ENCODE measurements at regions not wholly inside any gene's neighbourhood (a gene's known extent, or its start where the extent isn't known, plus 50 kb on each side); places are given as distances from the start of the nearest gene placed in this dataset.
A peak's percentile ranks its signal among the peaks of the same experiment; 100 is the strongest.

DNA sequence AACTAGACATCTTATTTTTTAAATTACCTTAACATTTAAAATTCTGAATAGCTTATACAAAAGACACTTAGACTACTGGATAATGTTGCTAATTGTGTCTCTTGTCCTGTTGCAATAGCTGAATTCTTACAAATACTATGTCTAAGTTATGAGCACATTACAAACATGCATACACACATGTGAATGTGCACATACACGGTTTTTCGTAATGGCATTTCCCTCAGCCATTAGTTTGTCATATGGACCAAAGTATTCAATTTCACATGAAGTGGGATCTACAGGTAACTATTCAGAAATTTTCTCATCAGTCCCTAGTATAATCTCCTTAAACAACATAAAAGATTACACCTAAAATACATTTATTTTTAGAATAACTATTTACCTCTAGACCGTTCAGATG, 178.6 kb upstream of the BET1 start:
- H3K79me2 ChIP-seq (ENCODE audit: insufficient read depth, low read length), result no peaks in the 10 kb centered on the region
- H4K20me1 ChIP-seq (ENCODE audit: insufficient read depth, low read length), result no peaks in the 10 kb centered on the region
- H3K9ac ChIP-seq (ENCODE audit: low read length), result peak overlapping the region; percentile 55
- Mint-ChIP-seq H3K27ac (ENCODE audit: unreplicated experiment) (peak overlapping the region; percentile 99), H3K9me3 (ENCODE audit: unreplicated experiment) (peaks cover 13% of the 10 kb centered on the region), H3K36me3 (ENCODE audit: low read depth, unreplicated experiment) (peaks cover 4% of the 10 kb centered on the region), H3K4me3 (ENCODE audit: unreplicated experiment) (peak overlapping the region; percentile 69), H3K4me1 (ENCODE audit: low read depth, unreplicated experiment) (peaks cover 27% of the 10 kb centered on the region), H3K27me3 (ENCODE audit: low read depth, unreplicated experiment) (no peaks in the 10 kb centered on the region)
- no peaks in the 10 kb centered on the region for H3K27me3 ChIP-seq (ENCODE audit: insufficient read depth, low read length)
- H3K27ac ChIP-seq (ENCODE audit: low read depth, low read length), result peak overlapping the region; percentile 96
- H3K9me3 ChIP-seq (ENCODE audit: insufficient read depth, low read depth, low read length), result no peaks in the 10 kb centered on the region
- no peak overlapping the region for H3K4me3 ChIP-seq (ENCODE audit: insufficient read depth, low read depth, low read length)
- no peak overlapping the region for H2AFZ ChIP-seq (ENCODE audit: low read depth, low read length)
- peak overlapping the region; percentile 49 for H3K4me2 ChIP-seq (ENCODE audit: low read length)
- no peak for DNase-seq (ENCODE audit: low read depth)
- FAIRE-seq, result peak; percentile 60
- no peak for TF ChIP-seq EZH2 (IDR thresholded peaks at IDR 0.05; ENCODE audit: insufficient read depth, low read length)
- peaks cover 21% of the 10 kb centered on the region for H3K4me1 ChIP-seq (ENCODE audit: insufficient read depth, low read length)
- H3K36me3 ChIP-seq (ENCODE audit: insufficient read depth, low read length), result no peaks in the 10 kb centered on the region

DNA sequence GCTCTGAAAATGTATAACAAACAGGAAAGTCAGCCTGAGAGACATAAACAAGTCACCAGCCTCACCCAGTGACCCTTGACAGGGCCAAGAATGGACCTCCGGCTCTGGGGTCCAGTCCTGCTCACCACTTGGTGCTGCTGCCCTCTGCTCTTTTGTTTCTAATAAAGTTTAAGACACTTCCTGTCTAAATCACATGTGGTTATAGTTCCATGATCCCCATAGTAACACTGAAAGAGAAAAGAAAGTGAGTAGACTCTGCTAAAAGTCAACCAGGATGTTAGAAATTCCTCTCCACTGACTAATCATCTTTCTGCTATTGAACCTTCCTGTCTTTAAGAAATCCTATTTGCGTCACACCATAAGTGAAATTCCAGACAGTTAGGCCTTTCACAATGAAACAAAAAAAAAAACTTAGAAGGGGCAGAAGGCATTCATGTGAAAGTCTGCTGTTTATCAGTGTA, 179.2 kb upstream of the BET1 start:
- H3K9me3 ChIP-seq (ENCODE audit: insufficient read depth, low read depth, low read length), result no peaks in the 10 kb centered on the region
- no peaks in the 10 kb centered on the region for H3K27me3 ChIP-seq (ENCODE audit: insufficient read depth, low read length)
- Mint-ChIP-seq H3K4me1 (ENCODE audit: low read depth, unreplicated experiment) (peaks cover 27% of the 10 kb centered on the region), H3K4me3 (ENCODE audit: unreplicated experiment) (peak overlapping the region; percentile 69), H3K27me3 (ENCODE audit: low read depth, unreplicated experiment) (no peaks in the 10 kb centered on the region), H3K36me3 (ENCODE audit: low read depth, unreplicated experiment) (peaks cover 4% of the 10 kb centered on the region), H3K27ac (ENCODE audit: unreplicated experiment) (peak overlapping the region; percentile 99), H3K9me3 (ENCODE audit: unreplicated experiment) (peaks cover 18% of the 10 kb centered on the region)
- TF ChIP-seq, protein P1, sequence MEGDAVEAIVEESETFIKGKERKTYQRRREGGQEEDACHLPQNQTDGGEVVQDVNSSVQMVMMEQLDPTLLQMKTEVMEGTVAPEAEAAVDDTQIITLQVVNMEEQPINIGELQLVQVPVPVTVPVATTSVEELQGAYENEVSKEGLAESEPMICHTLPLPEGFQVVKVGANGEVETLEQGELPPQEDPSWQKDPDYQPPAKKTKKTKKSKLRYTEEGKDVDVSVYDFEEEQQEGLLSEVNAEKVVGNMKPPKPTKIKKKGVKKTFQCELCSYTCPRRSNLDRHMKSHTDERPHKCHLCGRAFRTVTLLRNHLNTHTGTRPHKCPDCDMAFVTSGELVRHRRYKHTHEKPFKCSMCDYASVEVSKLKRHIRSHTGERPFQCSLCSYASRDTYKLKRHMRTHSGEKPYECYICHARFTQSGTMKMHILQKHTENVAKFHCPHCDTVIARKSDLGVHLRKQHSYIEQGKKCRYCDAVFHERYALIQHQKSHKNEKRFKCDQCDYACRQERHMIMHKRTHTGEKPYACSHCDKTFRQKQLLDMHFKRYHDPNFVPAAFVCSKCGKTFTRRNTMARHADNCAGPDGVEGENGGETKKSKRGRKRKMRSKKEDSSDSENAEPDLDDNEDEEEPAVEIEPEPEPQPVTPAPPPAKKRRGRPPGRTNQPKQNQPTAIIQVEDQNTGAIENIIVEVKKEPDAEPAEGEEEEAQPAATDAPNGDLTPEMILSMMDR (IDR thresholded peaks at IDR 0.05; ENCODE audit: insufficient read depth, low read depth, low read length), result no peak
- no peak for TF ChIP-seq EZH2 (IDR thresholded peaks at IDR 0.05; ENCODE audit: insufficient read depth, low read length)
- H3K79me2 ChIP-seq (ENCODE audit: insufficient read depth, low read length), result no peaks in the 10 kb centered on the region
- DNase-seq (ENCODE audit: low read depth) (peak; percentile 100), FAIRE-seq (peak; percentile 99)
- H3K4me3 ChIP-seq (ENCODE audit: insufficient read depth, low read depth, low read length), result peak overlapping the region; percentile 25
- peak overlapping the region; percentile 49 for H3K4me2 ChIP-seq (ENCODE audit: low read length)
- H3K9ac ChIP-seq (ENCODE audit: low read length), result peak overlapping the region; percentile 67
- no peaks in the 10 kb centered on the region for H4K20me1 ChIP-seq (ENCODE audit: insufficient read depth, low read length)
- H3K27ac ChIP-seq (ENCODE audit: low read depth, low read length), result peak overlapping the region; percentile 96
- no peak overlapping the region for H2AFZ ChIP-seq (ENCODE audit: low read depth, low read length)
- no peaks in the 10 kb centered on the region for H3K36me3 ChIP-seq (ENCODE audit: insufficient read depth, low read length)
- peaks cover 21% of the 10 kb centered on the region for H3K4me1 ChIP-seq (ENCODE audit: insufficient read depth, low read length)

DNA sequence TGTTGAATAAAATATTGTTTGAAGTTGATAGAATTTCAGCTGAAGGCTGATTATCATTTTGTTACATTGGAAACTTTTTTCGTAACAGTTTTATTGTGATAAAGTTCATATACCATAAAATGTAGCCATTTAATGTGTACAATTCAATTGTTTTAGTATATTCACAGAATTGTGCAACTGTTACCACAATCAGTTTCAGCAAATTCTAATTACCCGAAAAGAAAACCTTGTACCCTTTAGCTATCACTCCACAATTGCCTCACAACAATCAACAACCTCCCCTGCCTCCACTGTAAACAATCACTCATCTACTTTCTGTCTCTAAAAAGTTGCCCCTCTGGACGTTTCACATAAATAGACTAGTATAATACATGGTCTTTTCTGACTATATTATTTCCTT, 179.7 kb upstream of the BET1 start:
- no peak for DNase-seq (ENCODE audit: low read depth)
- no peak overlapping the region for H2AFZ ChIP-seq (ENCODE audit: low read depth, low read length)
- H3K4me3 ChIP-seq (ENCODE audit: insufficient read depth, low read depth, low read length), result no peak overlapping the region
- Mint-ChIP-seq H3K4me3 (ENCODE audit: unreplicated experiment) (no peak overlapping the region), H3K9me3 (ENCODE audit: unreplicated experiment) (peaks cover 19% of the 10 kb centered on the region), H3K36me3 (ENCODE audit: low read depth, unreplicated experiment) (peaks cover 4% of the 10 kb centered on the region), H3K27ac (ENCODE audit: unreplicated experiment) (peak overlapping the region; percentile 99), H3K4me1 (ENCODE audit: low read depth, unreplicated experiment) (peaks cover 28% of the 10 kb centered on the region), H3K27me3 (ENCODE audit: low read depth, unreplicated experiment) (no peaks in the 10 kb centered on the region)
- H3K4me2 ChIP-seq (ENCODE audit: low read length), result peak overlapping the region; percentile 49
- no peaks in the 10 kb centered on the region for H3K27me3 ChIP-seq (ENCODE audit: insufficient read depth, low read length)
- H3K79me2 ChIP-seq (ENCODE audit: insufficient read depth, low read length), result no peaks in the 10 kb centered on the region
- peaks cover 21% of the 10 kb centered on the region for H3K4me1 ChIP-seq (ENCODE audit: insufficient read depth, low read length)
- no peaks in the 10 kb centered on the region for H4K20me1 ChIP-seq (ENCODE audit: insufficient read depth, low read length)
- no peak for FAIRE-seq
- H3K9me3 ChIP-seq (ENCODE audit: insufficient read depth, low read depth, low read length), result no peaks in the 10 kb centered on the region
- H3K27ac ChIP-seq (ENCODE audit: low read depth, low read length), result peak overlapping the region; percentile 96
- no peak for TF ChIP-seq EZH2 (IDR thresholded peaks at IDR 0.05; ENCODE audit: insufficient read depth, low read length)
- TF ChIP-seq, protein P1 (IDR thresholded peaks at IDR 0.05; ENCODE audit: insufficient read depth, low read depth, low read length), result no peak
- no peaks in the 10 kb centered on the region for H3K36me3 ChIP-seq (ENCODE audit: insufficient read depth, low read length)
- H3K9ac ChIP-seq (ENCODE audit: low read length), result peak overlapping the region; percentile 67

Measured in astrocyte (in vitro differentiated cells and primary cell).